CD8-positive, alpha-beta memory T cell (primary cell): ENCODE measurements at regions not wholly inside any gene's neighbourhood (a gene's known extent, or its start where the extent isn't known, plus 50 kb on each side); places are given as distances from the start of the nearest gene placed in this dataset.

Experiments used
- CTCF ChIA-PET: fragments of 350-600 bp; sonication (Branson Sonifier 250); formaldehyde crosslinking; loops from one replicate; lab custom pipeline; 2021; ENCODE audit warnings: antibody characterized with exemption; lab: Charles Lee
- POLR2A ChIA-PET: fragments of 350-600 bp; sonication (Branson Sonifier 250); formaldehyde crosslinking; loops from one replicate; lab custom pipeline; 2021; ENCODE audit warnings: antibody characterized with exemption; lab: Charles Lee
- DNase-seq, 5 donors: peaks; one replicate each; pipeline versions ENCODE4 v3.0.0 to v3.0.0-alpha.2; 2020 to 2022; ENCODE audit warnings: mixed read lengths in 1 of 5
- H3K27ac ChIP-seq: one replicate; pipeline ENCODE4 v1.7.0; 2013; ENCODE audit warnings: low read depth, mild to moderate bottlenecking, low read length, moderate library complexity
- H3K27me3 ChIP-seq: 2 replicates; pipeline ENCODE4 v1.7.0; 2013; ENCODE audit warnings: low read length, mild to moderate bottlenecking; ENCODE audit not compliant: insufficient read depth, poor library complexity, severe bottlenecking
- H3K36me3 ChIP-seq: 2 replicates; pipeline ENCODE4 v1.7.0; 2013; ENCODE audit warnings: mild to moderate bottlenecking, low read length, moderate library complexity; ENCODE audit not compliant: insufficient read depth
- H3K4me1 ChIP-seq: 2 replicates; pipeline ENCODE4 v1.7.0; 2013; ENCODE audit warnings: mild to moderate bottlenecking, low read length, moderate library complexity; ENCODE audit not compliant: insufficient read depth
- H3K4me3 ChIP-seq: 2 replicates; pipeline ENCODE4 v1.7.0; 2013; ENCODE audit warnings: mild to moderate bottlenecking, low read length
- H3K9me3 ChIP-seq: 2 replicates; pipeline ENCODE4 v1.7.0; 2013; ENCODE audit warnings: mild to moderate bottlenecking, low read length
- H3K27ac Mint-ChIP-seq, 8 donors: one replicate each; pipeline ENCODE4 v1.8.0; 2020 to 2021; ENCODE audit warnings: mixed read lengths in 8 of 8, mild to moderate bottlenecking in 6 of 8, inconsistent platforms in 3 of 8, moderate library complexity in 3 of 8
- H3K27me3 Mint-ChIP-seq, 2 donors: one replicate each; pipeline ENCODE4 v1.8.0; 2020 to 2021; ENCODE audit warnings: mixed read lengths in 2 of 2, mild to moderate bottlenecking in 1 of 2, moderate library complexity in 1 of 2
- H3K36me3 Mint-ChIP-seq, 3 donors: one replicate each; pipeline ENCODE4 v1.8.0; 2020 to 2021; ENCODE audit warnings: mixed read lengths in 3 of 3, inconsistent platforms in 1 of 3, mild to moderate bottlenecking in 1 of 3
- H3K4me1 Mint-ChIP-seq, 3 donors: one replicate each; pipeline ENCODE4 v1.8.0; 2020 to 2021; ENCODE audit warnings: mixed read lengths in 3 of 3, inconsistent platforms in 1 of 3, mild to moderate bottlenecking in 1 of 3
- H3K4me3 Mint-ChIP-seq, 7 donors: one replicate each; pipeline ENCODE4 v1.8.0; 2020 to 2021; ENCODE audit warnings: mixed read lengths in 7 of 7, mild to moderate bottlenecking in 6 of 7, moderate library complexity in 4 of 7, inconsistent platforms in 2 of 7
- H3K9me3 Mint-ChIP-seq, 5 donors: one replicate each; pipeline ENCODE4 v1.8.0; 2020 to 2022; ENCODE audit warnings: mixed read lengths in 5 of 5, mild to moderate bottlenecking in 3 of 5, moderate library complexity in 2 of 5, inconsistent platforms in 1 of 5

- no peak overlapping the region for H3K4me3 Mint-ChIP-seq
- POLR2A ChIA-PET, result no interaction called here
- H3K36me3 Mint-ChIP-seq, result no peaks in the 10 kb centered on the region
- CTCF ChIA-PET, result no interaction called here
- H3K27me3 ChIP-seq, result no peaks in the 10 kb centered on the region
- no peak overlapping the region for H3K27ac Mint-ChIP-seq
- no peaks in the 10 kb centered on the region for H3K9me3 Mint-ChIP-seq
- peaks cover 2 to 11% of the 10 kb centered on the region in 2 donors for H3K27me3 Mint-ChIP-seq
- H3K4me1 ChIP-seq, result no peaks in the 10 kb centered on the region
- no peaks in the 10 kb centered on the region for H3K9me3 ChIP-seq
- no peak for DNase-seq
- no peak overlapping the region for H3K4me3 ChIP-seq
- H3K27ac ChIP-seq, result no peak overlapping the region
- H3K4me1 Mint-ChIP-seq, result no peaks in the 10 kb centered on the region
- no peaks in the 10 kb centered on the region for H3K36me3 ChIP-seq
Observed at GRCh38 chr1:208772891-208773290, 528.7 kb upstream of the PLXNA2 start.

- no peak for DNase-seq
- no peak overlapping the region for H3K27ac Mint-ChIP-seq
- Histone ChIP-seq H3K36me3 (no peaks in the 10 kb centered on the region), H3K9me3 (no peaks in the 10 kb centered on the region), H3K4me3 (no peak overlapping the region), H3K27me3 (no peaks in the 10 kb centered on the region), H3K4me1 (no peaks in the 10 kb centered on the region), H3K27ac (no peak overlapping the region)
- H3K27me3 Mint-ChIP-seq, result peaks cover 2 to 11% of the 10 kb centered on the region in 2 donors
- no peaks in the 10 kb centered on the region for H3K4me1 Mint-ChIP-seq
- CTCF ChIA-PET, result no interaction called here
- POLR2A ChIA-PET, result no interaction called here
- H3K4me3 Mint-ChIP-seq, result no peak overlapping the region
- H3K9me3 Mint-ChIP-seq, result peaks cover 0 to 2% (median 0%) of the 10 kb centered on the region in 5 donors
- H3K36me3 Mint-ChIP-seq, result no peaks in the 10 kb centered on the region
Observed at GRCh38 chr1:208775841-208776240, 531.7 kb upstream of the PLXNA2 start.

GRCh38 chr1:208778417-208778816 is 534.2 kb upstream of the PLXNA2 start:
- ChIA-PET POLR2A (no interaction called here), CTCF (no interaction called here)
- no peak overlapping the region for H3K4me3 Mint-ChIP-seq
- H3K27me3 ChIP-seq, result no peaks in the 10 kb centered on the region
- no peaks in the 10 kb centered on the region for H3K4me1 Mint-ChIP-seq
- H3K9me3 ChIP-seq, result no peaks in the 10 kb centered on the region
- H3K36me3 ChIP-seq, result no peaks in the 10 kb centered on the region
- H3K27ac ChIP-seq, result no peak overlapping the region
- H3K4me1 ChIP-seq, result no peaks in the 10 kb centered on the region
- no peak for DNase-seq
- peaks cover 0 to 2% (median 0%) of the 10 kb centered on the region in 5 donors for H3K9me3 Mint-ChIP-seq
- no peak overlapping the region for H3K4me3 ChIP-seq
- no peaks in the 10 kb centered on the region for H3K36me3 Mint-ChIP-seq
- peaks cover 2 to 4% of the 10 kb centered on the region in 2 donors for H3K27me3 Mint-ChIP-seq
- H3K27ac Mint-ChIP-seq, result no peak overlapping the region

GRCh38 chr1:208781391-208782045 is 537.3 kb upstream of the PLXNA2 start:
- H3K27me3 ChIP-seq, result no peaks in the 10 kb centered on the region
- Mint-ChIP-seq H3K4me1 (no peaks in the 10 kb centered on the region), H3K27ac (no peak overlapping the region), H3K36me3 (no peaks in the 10 kb centered on the region), H3K9me3 (peaks cover 0 to 2% (median 0%) of the 10 kb centered on the region in 5 donors), H3K27me3 (peaks cover 0 to 4% of the 10 kb centered on the region in 2 donors), H3K4me3 (no peak overlapping the region)
- H3K36me3 ChIP-seq, result no peaks in the 10 kb centered on the region
- ChIA-PET CTCF (no interaction called here), POLR2A (no interaction called here)
- no peak for DNase-seq
- no peak overlapping the region for H3K4me3 ChIP-seq
- no peaks in the 10 kb centered on the region for H3K4me1 ChIP-seq
- no peaks in the 10 kb centered on the region for H3K9me3 ChIP-seq
- no peak overlapping the region for H3K27ac ChIP-seq

GRCh38 chr1:208782186-208782585 is 538.0 kb upstream of the PLXNA2 start:
- Histone ChIP-seq H3K9me3 (no peaks in the 10 kb centered on the region), H3K27ac (no peak overlapping the region), H3K36me3 (no peaks in the 10 kb centered on the region), H3K4me3 (no peak overlapping the region), H3K4me1 (no peaks in the 10 kb centered on the region), H3K27me3 (no peaks in the 10 kb centered on the region)
- Mint-ChIP-seq H3K36me3 (no peaks in the 10 kb centered on the region), H3K9me3 (peaks cover 0 to 2% (median 0%) of the 10 kb centered on the region in 5 donors), H3K4me3 (no peak overlapping the region), H3K27ac (no peak overlapping the region), H3K27me3 (peaks cover 0 to 5% of the 10 kb centered on the region in 2 donors), H3K4me1 (no peaks in the 10 kb centered on the region)
- no peak for DNase-seq
- ChIA-PET CTCF (no interaction called here), POLR2A (no interaction called here)

GRCh38 chr1:208785629-208786028 is 541.4 kb upstream of the PLXNA2 start:
- H3K9me3 ChIP-seq, result no peaks in the 10 kb centered on the region
- no peaks in the 10 kb centered on the region for H3K27me3 ChIP-seq
- H3K27ac ChIP-seq, result no peak overlapping the region
- CTCF ChIA-PET, result no interaction called here
- no peaks in the 10 kb centered on the region for H3K4me1 Mint-ChIP-seq
- H3K27me3 Mint-ChIP-seq, result peaks cover 0 to 14% of the 10 kb centered on the region in 2 donors
- H3K27ac Mint-ChIP-seq, result no peak overlapping the region
- H3K4me3 ChIP-seq, result no peak overlapping the region
- H3K36me3 Mint-ChIP-seq, result no peaks in the 10 kb centered on the region
- H3K4me3 Mint-ChIP-seq, result no peak overlapping the region
- H3K4me1 ChIP-seq, result no peaks in the 10 kb centered on the region
- no peak for DNase-seq
- POLR2A ChIA-PET, result no interaction called here
- H3K9me3 Mint-ChIP-seq, result no peaks in the 10 kb centered on the region
- H3K36me3 ChIP-seq, result no peaks in the 10 kb centered on the region

- Histone ChIP-seq H3K27ac (no peak overlapping the region), H3K4me3 (no peak overlapping the region), H3K27me3 (no peaks in the 10 kb centered on the region), H3K36me3 (no peaks in the 10 kb centered on the region), H3K9me3 (no peaks in the 10 kb centered on the region), H3K4me1 (no peaks in the 10 kb centered on the region)
- H3K9me3 Mint-ChIP-seq, result peaks cover 0 to 4% (median 0%) of the 10 kb centered on the region in 5 donors
- no peak overlapping the region for H3K27ac Mint-ChIP-seq
- H3K4me3 Mint-ChIP-seq, result no peak overlapping the region
- ChIA-PET CTCF (no interaction called here), POLR2A (no interaction called here)
- H3K36me3 Mint-ChIP-seq, result no peaks in the 10 kb centered on the region
- no peak for DNase-seq
- H3K4me1 Mint-ChIP-seq, result no peaks in the 10 kb centered on the region
- H3K27me3 Mint-ChIP-seq, result peaks cover 2 to 14% of the 10 kb centered on the region in 2 donors
Observed at GRCh38 chr1:208787219-208787618, 543.0 kb upstream of the PLXNA2 start.

GRCh38 chr1:208788013-208788540 is 543.9 kb upstream of the PLXNA2 start:
- no peak for DNase-seq
- Histone ChIP-seq H3K36me3 (no peaks in the 10 kb centered on the region), H3K4me1 (no peaks in the 10 kb centered on the region), H3K4me3 (no peak overlapping the region), H3K9me3 (no peaks in the 10 kb centered on the region), H3K27ac (no peak overlapping the region), H3K27me3 (no peaks in the 10 kb centered on the region)
- peaks cover 2 to 14% of the 10 kb centered on the region in 2 donors for H3K27me3 Mint-ChIP-seq
- H3K4me1 Mint-ChIP-seq, result no peaks in the 10 kb centered on the region
- H3K36me3 Mint-ChIP-seq, result no peaks in the 10 kb centered on the region
- no peak overlapping the region for H3K27ac Mint-ChIP-seq
- peaks cover 0 to 4% (median 0%) of the 10 kb centered on the region in 5 donors for H3K9me3 Mint-ChIP-seq
- ChIA-PET CTCF (no interaction called here), POLR2A (no interaction called here)
- H3K4me3 Mint-ChIP-seq, result no peak overlapping the region
